VCaP (cell line): ENCODE measurements at regions not wholly inside any gene's neighbourhood (a gene's known extent, or its start where the extent isn't known, plus 50 kb on each side); places are given as distances from the start of the nearest gene placed in this dataset.
A peak's percentile ranks its signal among the peaks of the same experiment; 100 is the strongest.

Source experiments
- H3K27ac ChIP-seq: fragments of 450-650 bp; 2 replicates; pipeline ENCODE4 v1.5.1; 2017
- CTCF ChIP-seq: fragments of 450-650 bp; conservative IDR thresholded peaks from 2 replicates; pipeline ENCODE4 v1.5.1; 2017; ENCODE audit warnings: mild to moderate bottlenecking, moderate library complexity

GRCh38 chr12:88424791-88425730 is 155.2 kb downstream of the KITLG start:
- H3K27ac ChIP-seq = peak overlapping the region; percentile 66
- TF ChIP-seq CTCF = no peak

DNA sequence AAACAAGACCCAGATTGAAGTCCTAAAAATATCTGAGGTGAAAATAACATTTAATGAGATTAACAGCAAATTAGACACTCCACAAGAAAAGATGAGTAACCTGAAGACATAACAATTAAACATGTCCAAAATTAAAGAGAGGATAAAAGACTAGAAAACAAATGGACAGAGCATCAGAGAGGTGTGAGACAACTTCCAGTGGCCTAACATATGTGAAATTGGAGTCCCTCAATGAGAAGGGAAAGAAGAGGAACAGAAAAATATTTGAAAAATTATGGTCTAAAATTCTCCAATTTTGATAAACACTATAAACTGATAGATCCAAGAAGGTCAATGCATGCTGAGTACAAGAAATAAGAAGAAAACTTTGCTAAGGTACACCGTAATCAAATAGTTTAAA is 151.9 kb downstream of the KITLG start:
- H3K27ac ChIP-seq = no peak overlapping the region
- no peak for TF ChIP-seq CTCF

GRCh38 chr12:88431246-88431645 is 149.0 kb downstream of the KITLG start:
- no peak overlapping the region for H3K27ac ChIP-seq
- no peak for TF ChIP-seq CTCF

GRCh38 chr12:88432531-88433490 is 147.5 kb downstream of the KITLG start:
- no peak overlapping the region for H3K27ac ChIP-seq
- no peak for TF ChIP-seq CTCF

DNA sequence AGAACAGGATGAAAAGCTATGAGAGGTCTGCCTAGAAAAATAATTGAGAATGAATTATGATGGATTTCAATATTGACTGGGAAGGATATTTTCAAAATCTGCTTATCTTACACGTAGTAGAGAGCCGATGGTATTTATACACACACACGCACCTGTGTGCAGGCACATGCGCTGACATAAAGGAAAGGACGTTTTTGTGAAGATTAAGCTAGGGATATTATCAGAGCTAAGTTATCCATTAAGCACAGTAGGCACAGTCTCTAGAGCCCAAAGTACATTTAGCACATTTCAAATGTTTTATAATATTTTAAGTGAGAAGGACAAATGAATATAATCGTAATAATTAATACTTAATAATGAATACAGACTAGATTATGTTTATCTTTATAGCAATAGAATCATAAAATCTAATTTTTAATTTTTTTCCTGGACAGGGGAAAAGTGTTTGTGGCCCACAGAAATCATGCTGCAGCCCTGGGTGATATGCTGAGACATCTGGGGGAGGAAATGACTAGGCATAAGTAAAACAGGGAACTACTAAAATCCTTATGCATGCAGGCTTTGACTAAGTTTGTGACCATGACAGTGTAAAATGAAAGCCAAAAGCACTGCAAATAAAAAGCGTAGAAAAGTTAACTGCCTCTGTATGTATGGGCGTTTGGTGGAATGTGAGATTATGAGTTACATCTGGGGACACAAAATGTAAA is 146.1 kb downstream of the KITLG start:
- TF ChIP-seq CTCF = no peak
- no peak overlapping the region for H3K27ac ChIP-seq

- no peak for TF ChIP-seq CTCF
- no peak overlapping the region for H3K27ac ChIP-seq
These were observed 144.8 kb downstream of the KITLG start for GRCh38 chr12:88435334-88436076.
